ENCODE measurements at regions not wholly inside any gene's neighbourhood (a gene's known extent, or its start where the extent isn't known, plus 50 kb on each side); places are given as distances from the start of the nearest gene placed in this dataset.
A peak's percentile ranks its signal among the peaks of the same experiment; 100 is the strongest.

DNA sequence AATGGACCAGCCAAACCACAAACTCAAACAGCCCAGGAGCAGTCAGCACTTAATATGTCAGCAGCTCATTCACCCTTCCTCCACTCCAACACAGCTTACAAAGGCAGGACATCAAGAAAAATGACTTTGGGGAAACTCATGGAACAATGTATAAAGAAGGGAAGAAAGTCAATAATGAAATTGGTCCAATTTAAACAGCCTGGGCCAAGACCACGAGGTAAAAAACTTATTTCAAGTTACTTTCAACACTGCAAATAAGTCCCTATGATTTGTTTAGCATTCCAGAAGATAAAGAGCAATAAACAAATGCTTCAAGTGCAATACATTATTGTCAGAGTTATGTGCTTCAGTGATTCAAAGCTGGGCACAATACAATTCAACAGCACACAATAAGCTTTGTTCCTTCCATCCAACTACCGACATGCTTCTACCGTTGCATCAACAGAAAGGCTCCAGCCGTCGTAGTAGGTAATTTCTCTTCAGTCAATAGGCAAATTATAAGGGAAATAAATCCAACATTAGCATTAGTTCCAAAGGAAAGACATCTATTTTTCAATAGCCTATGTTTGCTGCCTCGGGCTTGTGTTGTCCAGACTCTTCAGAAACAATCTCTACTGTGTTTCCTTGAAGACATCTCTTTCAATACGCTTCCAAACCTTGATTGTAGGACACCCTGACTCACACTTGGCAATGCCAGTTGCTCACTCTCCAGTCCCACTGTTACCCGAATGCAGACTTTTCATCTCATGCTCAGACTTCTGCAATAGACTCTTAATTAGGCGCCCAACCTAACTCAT is 225.7 kb downstream of the NUAK1 start:
- no peaks in the 10 kb centered on the region for H3K36me3 ChIP-seq (ENCODE audit: control insufficient read depth in 3 of 3, insufficient read depth in 3 of 3, low read length in 3 of 3)
- no peaks in the 10 kb centered on the region for H3K27me3 ChIP-seq (ENCODE audit: control insufficient read depth in 3 of 3, insufficient read depth in 3 of 3, low read length in 3 of 3)
- H3K9ac ChIP-seq (ENCODE audit: low read depth in 1 of 3, low read length in 3 of 3), result no peak overlapping the region
- H3K27ac ChIP-seq (ENCODE audit: low read depth, low read length), result no peak overlapping the region
- H3K4me1 ChIP-seq (ENCODE audit: control insufficient read depth in 3 of 3, insufficient read depth in 3 of 3, low read length in 3 of 3), result no peaks in the 10 kb centered on the region
- no peak overlapping the region for H3K4me3 ChIP-seq (ENCODE audit: low read length in 3 of 3)
- no peaks in the 10 kb centered on the region for H3K9me3 ChIP-seq (ENCODE audit: control insufficient read depth in 3 of 3, low read length in 3 of 3)

DNA sequence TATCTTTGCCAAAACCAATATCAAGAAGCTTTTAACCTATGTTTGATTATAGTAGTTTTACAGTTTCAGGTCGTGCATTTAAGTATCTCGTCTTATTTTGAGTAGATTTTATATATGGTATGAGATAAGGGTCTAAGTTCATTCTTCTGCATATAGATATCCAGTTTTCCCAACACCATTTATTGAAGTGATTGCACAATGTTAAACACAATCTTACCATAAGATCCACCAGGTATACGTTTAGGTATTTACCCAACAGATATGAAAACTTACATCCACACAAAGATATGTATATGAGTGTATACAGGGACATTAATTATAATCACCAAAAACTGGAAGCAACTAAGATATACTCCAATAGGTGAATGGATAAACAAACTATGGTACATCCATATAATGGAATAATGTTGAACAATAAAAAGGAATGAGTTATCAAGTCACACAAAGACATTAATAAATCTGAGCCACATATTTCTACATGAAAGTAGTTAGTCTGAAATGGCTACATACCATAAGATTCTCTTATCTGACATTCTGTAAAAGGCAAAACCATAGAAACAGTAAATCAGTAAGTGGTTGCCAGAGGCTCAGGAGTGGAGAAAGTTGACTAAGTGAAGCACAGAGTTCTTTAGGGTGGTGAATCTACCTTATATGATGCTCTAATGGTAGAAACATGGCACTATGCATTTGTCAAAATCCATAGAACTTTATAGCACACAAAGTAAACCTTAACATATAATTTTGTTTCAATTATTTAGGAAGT is 222.6 kb downstream of the NUAK1 start:
- H3K4me1 ChIP-seq (ENCODE audit: control insufficient read depth in 3 of 3, insufficient read depth in 3 of 3, low read length in 3 of 3), result peaks cover 0 to 11% (median 6%) of the 10 kb centered on the region in 3 donors
- H3K9me3 ChIP-seq (ENCODE audit: control insufficient read depth in 3 of 3, low read length in 3 of 3), result no peaks in the 10 kb centered on the region
- H3K27ac ChIP-seq (ENCODE audit: low read depth, low read length), result no peak overlapping the region
- no peaks in the 10 kb centered on the region for H3K36me3 ChIP-seq (ENCODE audit: control insufficient read depth in 3 of 3, insufficient read depth in 3 of 3, low read length in 3 of 3)
- no peak overlapping the region for H3K9ac ChIP-seq (ENCODE audit: low read depth in 1 of 3, low read length in 3 of 3)
- H3K4me3 ChIP-seq (ENCODE audit: low read length in 3 of 3), result no peak overlapping the region
- no peaks in the 10 kb centered on the region for H3K27me3 ChIP-seq (ENCODE audit: control insufficient read depth in 3 of 3, insufficient read depth in 3 of 3, low read length in 3 of 3)

DNA sequence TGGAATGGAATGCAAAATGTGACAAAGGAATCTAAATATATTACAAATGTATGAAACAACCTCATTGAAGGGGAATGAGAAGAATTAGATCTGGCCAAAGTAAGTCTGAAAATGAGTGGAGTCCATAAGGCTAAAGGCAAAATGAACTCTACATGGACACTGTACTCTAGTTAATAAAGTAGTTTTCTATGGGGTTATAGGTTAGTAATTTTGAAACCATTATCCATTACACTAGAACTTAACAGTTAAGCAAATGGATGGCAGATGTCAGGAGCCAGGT is 222.1 kb downstream of the NUAK1 start:
- Histone ChIP-seq H3K9ac (ENCODE audit: low read depth in 1 of 3, low read length in 3 of 3) (no peak overlapping the region), H3K36me3 (ENCODE audit: control insufficient read depth in 3 of 3, insufficient read depth in 3 of 3, low read length in 3 of 3) (no peaks in the 10 kb centered on the region), H3K9me3 (ENCODE audit: control insufficient read depth in 3 of 3, low read length in 3 of 3) (no peaks in the 10 kb centered on the region), H3K4me1 (ENCODE audit: control insufficient read depth in 3 of 3, insufficient read depth in 3 of 3, low read length in 3 of 3) (peaks cover under 1 to 16% (median 9%) of the 10 kb centered on the region in 3 donors), H3K27ac (ENCODE audit: low read depth, low read length) (no peak overlapping the region), H3K27me3 (ENCODE audit: control insufficient read depth in 3 of 3, insufficient read depth in 3 of 3, low read length in 3 of 3) (no peaks in the 10 kb centered on the region), H3K4me3 (ENCODE audit: low read length in 3 of 3) (no peak overlapping the region)

DNA sequence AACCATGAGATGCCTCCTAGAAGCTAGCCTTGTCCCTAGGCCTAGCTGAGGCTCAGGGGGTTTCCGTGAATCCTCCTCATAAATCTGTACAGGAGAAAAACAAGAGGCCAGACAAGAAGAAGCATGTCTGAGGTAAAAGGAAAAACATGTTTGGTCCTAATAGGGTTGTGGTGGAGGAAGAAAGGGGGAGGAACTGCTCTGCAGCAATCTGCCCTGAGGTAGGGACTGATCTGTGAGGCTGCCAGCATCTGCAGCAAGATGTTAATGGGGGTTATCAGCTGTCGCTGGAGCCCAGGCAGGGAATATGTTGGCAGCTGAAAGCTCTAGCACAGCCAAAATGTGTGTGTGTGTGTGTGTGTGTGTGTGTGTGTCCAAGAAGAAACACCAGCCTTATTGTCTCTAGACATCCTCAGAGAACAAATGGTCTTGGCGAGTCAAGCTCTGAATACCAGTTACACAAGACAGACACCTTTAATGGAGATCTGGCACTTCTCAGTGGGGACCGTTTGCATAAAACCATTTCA is 218.5 kb downstream of the NUAK1 start:
- H3K9me3 ChIP-seq (ENCODE audit: control insufficient read depth in 3 of 3, low read length in 3 of 3), result no peaks in the 10 kb centered on the region
- no peak overlapping the region for H3K9ac ChIP-seq (ENCODE audit: low read depth in 1 of 3, low read length in 3 of 3)

DNA sequence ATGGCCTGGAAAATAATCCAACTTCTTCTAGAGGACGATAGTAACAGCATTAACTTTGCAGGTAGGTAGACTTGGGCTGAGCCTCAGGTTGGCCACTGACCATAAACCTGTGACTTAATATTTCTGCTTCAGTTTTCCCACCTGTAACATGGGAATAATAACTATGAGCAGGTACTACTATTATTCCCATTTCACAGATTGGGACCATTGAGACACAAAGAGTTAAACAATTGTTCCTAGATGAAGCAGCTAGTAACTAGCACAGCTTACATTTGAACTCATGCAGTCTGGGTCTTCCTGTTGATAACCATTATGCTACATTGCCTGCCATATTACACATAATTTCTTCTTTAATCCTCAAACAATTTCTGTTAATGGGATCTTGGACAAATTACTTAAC is 217.7 kb downstream of the NUAK1 start:
- Histone ChIP-seq H3K27me3 (ENCODE audit: control insufficient read depth in 3 of 3, insufficient read depth in 3 of 3, low read length in 3 of 3) (no peaks in the 10 kb centered on the region), H3K36me3 (ENCODE audit: control insufficient read depth in 3 of 3, insufficient read depth in 3 of 3, low read length in 3 of 3) (no peaks in the 10 kb centered on the region), H3K9me3 (ENCODE audit: control insufficient read depth in 3 of 3, low read length in 3 of 3) (no peaks in the 10 kb centered on the region), H3K4me3 (ENCODE audit: low read length in 3 of 3) (no peak overlapping the region), H3K9ac (ENCODE audit: low read depth in 1 of 3, low read length in 3 of 3) (no peak overlapping the region), H3K4me1 (ENCODE audit: control insufficient read depth in 3 of 3, insufficient read depth in 3 of 3, low read length in 3 of 3) (peaks cover 11 to 27% (median 21%) of the 10 kb centered on the region in 3 donors), H3K27ac (ENCODE audit: low read depth, low read length) (peak overlapping the region; percentile 91)

More for the DNA sequence above, 218.5 kb downstream of the NUAK1 start:
- H3K4me1 ChIP-seq (ENCODE audit: control insufficient read depth in 3 of 3, insufficient read depth in 3 of 3, low read length in 3 of 3), result peaks cover 11 to 27% (median 21%) of the 10 kb centered on the region in 3 donors
- H3K36me3 ChIP-seq (ENCODE audit: control insufficient read depth in 3 of 3, insufficient read depth in 3 of 3, low read length in 3 of 3), result no peaks in the 10 kb centered on the region
- no peak overlapping the region for H3K27ac ChIP-seq (ENCODE audit: low read depth, low read length)
- H3K27me3 ChIP-seq (ENCODE audit: control insufficient read depth in 3 of 3, insufficient read depth in 3 of 3, low read length in 3 of 3), result no peaks in the 10 kb centered on the region
- no peak overlapping the region for H3K4me3 ChIP-seq (ENCODE audit: low read length in 3 of 3)

DNA sequence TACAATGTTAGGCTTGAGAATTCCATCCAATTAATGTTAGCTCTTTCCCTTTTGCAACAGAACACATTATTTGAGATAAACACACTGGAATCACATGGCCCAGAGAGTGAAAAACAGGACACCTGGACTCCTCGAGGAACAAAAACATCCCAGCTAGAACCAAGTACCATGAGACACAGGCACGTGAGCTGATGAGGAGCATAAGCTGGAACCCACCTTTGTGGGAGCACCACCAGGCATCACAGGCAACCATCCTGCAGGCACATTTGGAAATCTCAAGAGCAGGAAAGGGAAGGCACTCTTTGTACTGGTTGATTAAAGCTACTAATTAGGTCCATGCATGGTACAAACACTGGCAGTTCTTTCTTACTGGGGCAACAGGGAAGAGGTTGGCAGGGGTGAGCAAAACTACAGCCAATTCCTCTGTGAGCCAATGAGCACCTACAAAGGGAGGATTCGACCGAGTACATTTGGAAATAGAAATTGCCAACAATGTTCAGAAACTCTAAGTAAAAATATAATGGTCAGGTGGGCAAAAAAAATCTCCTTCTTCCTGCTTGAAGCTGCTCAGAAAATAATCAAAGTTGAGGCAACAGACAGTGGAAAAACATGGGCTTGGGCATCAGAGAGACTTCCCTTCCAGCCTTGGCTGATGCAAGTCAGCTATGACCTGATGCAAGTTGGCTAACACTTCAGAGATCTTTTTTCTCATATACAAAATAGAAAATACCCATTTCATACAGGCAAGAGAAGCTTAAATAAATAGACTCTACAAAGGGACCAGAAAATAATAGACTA is 216.7 kb downstream of the NUAK1 start:
- Histone ChIP-seq H3K4me3 (ENCODE audit: low read length in 3 of 3) (peak overlapping the region in 2 of 3 donors; percentile 21 to 23), H3K9me3 (ENCODE audit: control insufficient read depth in 3 of 3, low read length in 3 of 3) (no peaks in the 10 kb centered on the region), H3K36me3 (ENCODE audit: control insufficient read depth in 3 of 3, insufficient read depth in 3 of 3, low read length in 3 of 3) (no peaks in the 10 kb centered on the region), H3K27ac (ENCODE audit: low read depth, low read length) (peak overlapping the region; percentile 91), H3K4me1 (ENCODE audit: control insufficient read depth in 3 of 3, insufficient read depth in 3 of 3, low read length in 3 of 3) (peaks cover 11 to 27% (median 21%) of the 10 kb centered on the region in 3 donors), H3K9ac (ENCODE audit: low read depth in 1 of 3, low read length in 3 of 3) (peak overlapping the region in 2 of 3 donors; percentile 15 to 17), H3K27me3 (ENCODE audit: control insufficient read depth in 3 of 3, insufficient read depth in 3 of 3, low read length in 3 of 3) (no peaks in the 10 kb centered on the region)

DNA sequence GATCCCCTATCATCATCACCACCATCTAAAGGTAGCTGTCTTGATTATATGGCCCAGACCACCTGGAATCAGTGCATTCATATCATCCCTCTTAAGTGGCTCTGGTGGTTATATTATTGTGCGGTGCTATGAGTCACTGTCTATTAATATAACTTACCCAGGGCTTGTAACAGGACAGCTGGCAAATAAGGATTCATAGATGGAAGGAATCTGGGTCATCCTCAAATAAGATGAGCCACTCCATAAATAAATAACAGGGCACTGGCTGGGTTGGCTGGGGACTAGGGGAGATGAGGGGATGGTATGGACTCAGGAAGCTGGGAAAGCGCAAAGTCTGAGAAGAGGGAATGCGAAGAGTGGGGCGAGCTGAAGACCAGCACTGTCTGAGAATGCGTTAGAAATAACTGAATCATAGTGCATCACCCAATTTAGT is 216.1 kb downstream of the NUAK1 start:
- Histone ChIP-seq H3K4me1 (ENCODE audit: control insufficient read depth in 3 of 3, insufficient read depth in 3 of 3, low read length in 3 of 3) (peaks cover 11 to 27% (median 21%) of the 10 kb centered on the region in 3 donors), H3K36me3 (ENCODE audit: control insufficient read depth in 3 of 3, insufficient read depth in 3 of 3, low read length in 3 of 3) (no peaks in the 10 kb centered on the region), H3K9me3 (ENCODE audit: control insufficient read depth in 3 of 3, low read length in 3 of 3) (no peaks in the 10 kb centered on the region), H3K27me3 (ENCODE audit: control insufficient read depth in 3 of 3, insufficient read depth in 3 of 3, low read length in 3 of 3) (no peaks in the 10 kb centered on the region), H3K9ac (ENCODE audit: low read depth in 1 of 3, low read length in 3 of 3) (peak overlapping the region in 2 of 3 donors; percentile 15 to 17), H3K4me3 (ENCODE audit: low read length in 3 of 3) (peak overlapping the region in 1 of 3 donors; percentile 32), H3K27ac (ENCODE audit: low read depth, low read length) (peak overlapping the region; percentile 91)

DNA sequence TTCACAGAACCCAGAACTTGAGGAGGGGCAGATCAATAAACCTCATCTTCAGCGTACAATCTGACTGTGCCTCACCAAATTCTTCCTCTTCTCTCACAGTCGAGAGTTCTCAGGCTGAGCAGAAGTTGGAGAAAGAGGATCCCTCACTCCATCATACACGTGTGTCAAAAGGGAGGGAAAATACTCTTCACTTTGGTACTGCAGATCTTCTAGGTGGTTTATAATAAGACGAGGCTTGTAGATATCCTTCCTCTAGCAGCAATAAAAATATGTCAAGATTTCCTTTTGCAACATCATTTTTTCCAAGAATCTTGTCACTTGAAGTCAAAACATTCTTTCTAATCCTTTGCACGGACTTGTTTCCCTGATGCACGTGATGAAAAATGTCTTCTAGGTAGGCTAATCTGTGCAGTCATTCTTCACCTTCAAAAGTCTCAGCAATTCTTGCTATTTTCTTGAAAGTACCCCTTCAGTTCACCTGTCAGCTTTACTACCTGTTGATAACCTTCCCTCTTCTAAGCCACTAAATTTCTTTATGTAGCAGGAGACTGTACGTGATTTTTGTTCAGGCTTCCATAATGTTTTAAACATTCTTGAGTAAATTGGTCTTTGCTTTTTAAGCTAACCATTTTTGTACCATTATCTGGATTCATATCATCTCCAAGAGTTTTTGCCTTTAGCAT is 214.1 kb downstream of the NUAK1 start:
- Histone ChIP-seq H3K9ac (ENCODE audit: low read depth in 1 of 3, low read length in 3 of 3) (no peak overlapping the region), H3K9me3 (ENCODE audit: control insufficient read depth in 3 of 3, low read length in 3 of 3) (no peaks in the 10 kb centered on the region), H3K27me3 (ENCODE audit: control insufficient read depth in 3 of 3, insufficient read depth in 3 of 3, low read length in 3 of 3) (no peaks in the 10 kb centered on the region), H3K27ac (ENCODE audit: low read depth, low read length) (no peak overlapping the region), H3K4me3 (ENCODE audit: low read length in 3 of 3) (no peak overlapping the region), H3K4me1 (ENCODE audit: control insufficient read depth in 3 of 3, insufficient read depth in 3 of 3, low read length in 3 of 3) (peaks cover 11 to 27% (median 21%) of the 10 kb centered on the region in 3 donors), H3K36me3 (ENCODE audit: control insufficient read depth in 3 of 3, insufficient read depth in 3 of 3, low read length in 3 of 3) (no peaks in the 10 kb centered on the region)

DNA sequence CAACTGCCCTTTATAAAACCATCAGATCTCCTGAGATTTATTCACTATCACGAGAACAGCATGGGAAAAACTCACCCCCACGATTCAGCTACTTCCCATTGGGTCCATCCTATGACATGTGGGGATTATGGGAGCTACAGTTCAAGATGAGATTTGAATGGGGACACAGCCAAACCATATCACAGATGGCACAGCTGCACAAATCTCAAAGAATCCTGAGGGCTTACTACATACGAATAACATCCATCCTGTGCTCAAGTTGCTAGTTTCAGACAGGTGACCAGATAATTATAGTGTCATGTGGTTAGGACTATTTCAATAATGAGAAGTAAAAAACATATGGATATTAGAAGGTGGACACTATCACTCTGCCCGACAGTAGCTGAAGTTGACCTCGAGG is 211.2 kb downstream of the NUAK1 start:
- no peak overlapping the region for H3K4me3 ChIP-seq (ENCODE audit: low read length in 3 of 3)
- H3K4me1 ChIP-seq (ENCODE audit: control insufficient read depth in 3 of 3, insufficient read depth in 3 of 3, low read length in 3 of 3), result peaks cover 4 to 9% (median 6%) of the 10 kb centered on the region in 3 donors
- H3K27me3 ChIP-seq (ENCODE audit: control insufficient read depth in 3 of 3, insufficient read depth in 3 of 3, low read length in 3 of 3), result no peaks in the 10 kb centered on the region
- no peaks in the 10 kb centered on the region for H3K36me3 ChIP-seq (ENCODE audit: control insufficient read depth in 3 of 3, insufficient read depth in 3 of 3, low read length in 3 of 3)
- no peak overlapping the region for H3K27ac ChIP-seq (ENCODE audit: low read depth, low read length)
- H3K9me3 ChIP-seq (ENCODE audit: control insufficient read depth in 3 of 3, low read length in 3 of 3), result no peaks in the 10 kb centered on the region
- H3K9ac ChIP-seq (ENCODE audit: low read depth in 1 of 3, low read length in 3 of 3), result no peak overlapping the region
